Type B pancreatic cell (in vitro differentiated cells): ENCODE measurements at regions not wholly inside any gene's neighbourhood (a gene's known extent, or its start where the extent isn't known, plus 50 kb on each side); places are given as distances from the start of the nearest gene placed in this dataset.

ENCODE experiments used
- DNase-seq: peaks from one replicate; pipeline ENCODE4 v3.0.0; 2021; ENCODE audit warnings: mixed read lengths; ENCODE audit not compliant: unreplicated experiment; ENCODE audit errors: extremely low spot score
- H3K27ac Mint-ChIP-seq: 2 replicates; pipeline ENCODE4 v1.8.0; 2021; ENCODE audit warnings: mild to moderate bottlenecking, mixed read lengths
- H3K27me3 Mint-ChIP-seq: 2 replicates; pipeline ENCODE4 v1.8.0; 2021; ENCODE audit warnings: mixed read lengths
- H3K36me3 Mint-ChIP-seq: 2 replicates; pipeline ENCODE4 v1.8.0; 2021; ENCODE audit warnings: mixed read lengths
- H3K4me1 Mint-ChIP-seq: one replicate; pipeline ENCODE4 v1.8.0; 2021; ENCODE audit warnings: mixed read lengths; ENCODE audit not compliant: unreplicated experiment
- H3K4me3 Mint-ChIP-seq: 2 replicates; pipeline ENCODE4 v1.8.0; 2021; ENCODE audit warnings: mild to moderate bottlenecking, mixed read lengths
- H3K9me3 Mint-ChIP-seq: 2 replicates; pipeline ENCODE4 v1.8.0; 2021; ENCODE audit warnings: mixed read lengths
- CTCF ChIP-seq: fragments of 200-600 bp; sonication (generic); conservative IDR thresholded peaks from 2 replicates; pipeline ENCODE4 v1.5.0; 2021; ENCODE audit warnings: antibody characterized with exemption, mild to moderate bottlenecking

- no peak overlapping the region for H3K4me3 Mint-ChIP-seq
- H3K9me3 Mint-ChIP-seq: peaks cover 4% of the 10 kb centered on the region
- H3K4me1 Mint-ChIP-seq: peaks cover 11% of the 10 kb centered on the region
- H3K36me3 Mint-ChIP-seq: no peaks in the 10 kb centered on the region
- no peaks in the 10 kb centered on the region for H3K27me3 Mint-ChIP-seq
- H3K27ac Mint-ChIP-seq: no peak overlapping the region
- TF ChIP-seq CTCF: no peak
- DNase-seq: no peak
These were observed 318.2 kb upstream of the CAMK1G start for GRCh38 chr1:209265301-209265700.

GRCh38 chr1:209266590-209267205 lies 316.8 kb upstream of the CAMK1G start:
- no peak for DNase-seq
- H3K9me3 Mint-ChIP-seq: peaks cover 4% of the 10 kb centered on the region
- peak overlapping the region; percentile 99 for H3K27ac Mint-ChIP-seq
- peak overlapping the region; percentile 44 for H3K4me3 Mint-ChIP-seq
- H3K36me3 Mint-ChIP-seq: no peaks in the 10 kb centered on the region
- TF ChIP-seq CTCF: no peak
- peaks cover 11% of the 10 kb centered on the region for H3K4me1 Mint-ChIP-seq
- no peaks in the 10 kb centered on the region for H3K27me3 Mint-ChIP-seq

- Mint-ChIP-seq H3K9me3 (peaks cover 4% of the 10 kb centered on the region), H3K27me3 (no peaks in the 10 kb centered on the region), H3K4me1 (peaks cover 11% of the 10 kb centered on the region), H3K27ac (peak overlapping the region; percentile 43), H3K4me3 (no peak overlapping the region), H3K36me3 (no peaks in the 10 kb centered on the region)
- DNase-seq: no peak
- TF ChIP-seq CTCF: no peak
These were observed 315.5 kb upstream of the CAMK1G start for GRCh38 chr1:209267968-209268367.

- peak overlapping the region; percentile 6 for H3K27ac Mint-ChIP-seq
- H3K4me1 Mint-ChIP-seq: peaks cover 11% of the 10 kb centered on the region
- no peak for DNase-seq
- TF ChIP-seq CTCF: no peak
- H3K9me3 Mint-ChIP-seq: peaks cover 4% of the 10 kb centered on the region
- no peaks in the 10 kb centered on the region for H3K36me3 Mint-ChIP-seq
- no peaks in the 10 kb centered on the region for H3K27me3 Mint-ChIP-seq
- H3K4me3 Mint-ChIP-seq: no peak overlapping the region
These were observed 315.0 kb upstream of the CAMK1G start for GRCh38 chr1:209268479-209268878.

- Mint-ChIP-seq H3K9me3 (no peaks in the 10 kb centered on the region), H3K4me3 (no peak overlapping the region), H3K36me3 (no peaks in the 10 kb centered on the region), H3K27me3 (no peaks in the 10 kb centered on the region), H3K4me1 (no peaks in the 10 kb centered on the region), H3K27ac (no peak overlapping the region)
- no peak for DNase-seq
- TF ChIP-seq CTCF: no peak
These were observed 307.2 kb upstream of the CAMK1G start for GRCh38 chr1:209276321-209276720.

GRCh38 chr1:209277662-209278061 lies 305.9 kb upstream of the CAMK1G start:
- H3K27me3 Mint-ChIP-seq: no peaks in the 10 kb centered on the region
- no peak overlapping the region for H3K27ac Mint-ChIP-seq
- no peak for DNase-seq
- no peaks in the 10 kb centered on the region for H3K36me3 Mint-ChIP-seq
- H3K4me3 Mint-ChIP-seq: no peak overlapping the region
- H3K9me3 Mint-ChIP-seq: no peaks in the 10 kb centered on the region
- no peaks in the 10 kb centered on the region for H3K4me1 Mint-ChIP-seq
- no peak for TF ChIP-seq CTCF
